Smooth muscle cell (in vitro differentiated cells): ENCODE measurements at regions not wholly inside any gene's neighbourhood (a gene's known extent, or its start where the extent isn't known, plus 50 kb on each side); places are given as distances from the start of the nearest gene placed in this dataset.

Experiments used
- DNase-seq: peaks from one replicate; lab custom pipeline; 2025; ENCODE audit not compliant: unreplicated experiment; lab: John Stamatoyannopoulos, UW
- H2AFZ ChIP-seq: fragments of 200-600 bp; sonication (generic); 2 replicates; pipeline ENCODE4 v1.6.0; 2016; ENCODE audit warnings: antibody characterized with exemption, low read depth, mild to moderate bottlenecking
- H3F3A ChIP-seq: fragments of 200-600 bp; sonication (generic); 2 replicates; pipeline ENCODE4 v1.6.0; 2017; ENCODE audit warnings: antibody characterized with exemption, low read depth
- H3K27ac ChIP-seq: fragments of 200-600 bp; sonication (generic); 2 replicates; pipeline ENCODE4 v1.5.1; 2016; ENCODE audit warnings: low read depth, mild to moderate bottlenecking
- H3K27me3 ChIP-seq: fragments of 200-600 bp; sonication (generic); 2 replicates; pipeline ENCODE4 v1.6.1; 2016; ENCODE audit warnings: low read depth, mild to moderate bottlenecking
- H3K36me3 ChIP-seq: fragments of 200-600 bp; sonication (generic); 2 replicates; pipeline ENCODE4 v1.5.1; 2016; ENCODE audit warnings: low read depth
- H3K4me1 ChIP-seq: fragments of 200-600 bp; sonication (generic); 2 replicates; pipeline ENCODE4 v1.5.1; 2016; ENCODE audit warnings: low read depth
- H3K4me2 ChIP-seq: fragments of 200-600 bp; sonication (generic); 2 replicates; pipeline ENCODE4 v1.6.0; 2016; ENCODE audit warnings: mild to moderate bottlenecking
- H3K4me3 ChIP-seq: fragments of 200-600 bp; sonication (generic); 2 replicates; pipeline ENCODE4 v1.5.1; 2016; ENCODE audit warnings: mild to moderate bottlenecking
- H3K79me2 ChIP-seq: fragments of 200-600 bp; sonication (generic); 2 replicates; pipeline ENCODE4 v1.6.0; 2016; ENCODE audit warnings: low read depth, mild to moderate bottlenecking
- H3K9ac ChIP-seq: fragments of 200-600 bp; sonication (generic); 2 replicates; pipeline ENCODE4 v1.6.0; 2016; ENCODE audit warnings: low read depth
- H3K9me3 ChIP-seq: fragments of 200-600 bp; sonication (generic); replicated peaks from 2 replicates; pipeline ENCODE4 v1.5.1; 2016; ENCODE audit warnings: low read depth
- H4K20me1 ChIP-seq: fragments of 200-600 bp; sonication (generic); 2 replicates; pipeline ENCODE4 v1.6.0; 2016; ENCODE audit warnings: low read depth
- CTCF ChIP-seq: fragments of 200-600 bp; sonication (generic); IDR thresholded peaks from 2 replicates; pipeline ENCODE4 v1.5.1; 2017; ENCODE audit warnings: borderline replicate concordance, mild to moderate bottlenecking, antibody characterized with exemption; ENCODE audit not compliant: insufficient read depth, poor library complexity, severe bottlenecking
- WGBS: methylation state at CpG from one replicate; pipeline ENCODE4 v1.1.7; 2016; ENCODE audit warnings: low lambda C conversion rate; 5-methylcytosine and 5-hydroxymethylcytosine counted together

- Histone ChIP-seq H3K9ac (no peak overlapping the region), H4K20me1 (no peaks in the 10 kb centered on the region), H3K9me3 (no peaks in the 10 kb centered on the region), H3K27me3 (no peaks in the 10 kb centered on the region), H3F3A (no peaks in the 10 kb centered on the region), H2AFZ (no peak overlapping the region), H3K27ac (no peak overlapping the region), H3K36me3 (no peaks in the 10 kb centered on the region), H3K4me3 (no peak overlapping the region), H3K4me2 (no peak overlapping the region), H3K79me2 (no peaks in the 10 kb centered on the region), H3K4me1 (no peaks in the 10 kb centered on the region)
- TF ChIP-seq CTCF, result no peak
- 73% methylated on average over 2 of the region's 2 CpGs for WGBS
- no peak for DNase-seq
Observed at GRCh38 chr9:31823365-31823764, 561.1 kb upstream of the ACO1 start.

DNA sequence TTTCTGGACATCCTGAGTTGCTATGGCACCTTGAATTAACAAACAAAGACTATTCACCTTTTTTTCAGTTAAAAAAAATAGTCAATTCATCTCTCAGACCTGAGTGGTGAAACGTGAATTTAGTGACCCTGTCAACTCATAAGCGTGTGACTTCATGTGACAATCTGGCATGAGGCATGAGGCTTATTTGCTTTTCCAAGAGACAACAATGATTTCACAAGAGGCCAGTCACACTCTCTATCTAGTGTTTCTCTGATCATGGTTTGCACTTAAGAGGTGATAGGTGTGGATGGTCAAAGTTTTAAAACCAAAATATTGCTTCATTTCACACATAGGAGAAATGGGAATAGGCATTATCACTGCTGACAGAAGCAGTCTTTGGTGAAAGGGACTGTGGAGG lies 559.6 kb upstream of the ACO1 start:
- Histone ChIP-seq H3K4me1 (no peaks in the 10 kb centered on the region), H3K4me2 (no peak overlapping the region), H2AFZ (no peak overlapping the region), H3K9me3 (no peaks in the 10 kb centered on the region), H3K79me2 (no peaks in the 10 kb centered on the region), H3K4me3 (no peak overlapping the region), H3K27ac (no peak overlapping the region), H3F3A (no peaks in the 10 kb centered on the region), H3K36me3 (no peaks in the 10 kb centered on the region), H3K27me3 (no peaks in the 10 kb centered on the region), H4K20me1 (no peaks in the 10 kb centered on the region), H3K9ac (no peak overlapping the region)
- TF ChIP-seq CTCF, result no peak
- DNase-seq, result no peak
- WGBS, result 88% methylated on average over 2 of the region's 2 CpGs

GRCh38 chr9:31837211-31837610 lies 547.2 kb upstream of the ACO1 start:
- H3K9me3 ChIP-seq, result no peaks in the 10 kb centered on the region
- no peaks in the 10 kb centered on the region for H4K20me1 ChIP-seq
- H3K36me3 ChIP-seq, result no peaks in the 10 kb centered on the region
- no peak overlapping the region for H3K9ac ChIP-seq
- no peaks in the 10 kb centered on the region for H3K4me1 ChIP-seq
- no peak for TF ChIP-seq CTCF
- H3F3A ChIP-seq, result no peaks in the 10 kb centered on the region
- no peak overlapping the region for H3K4me3 ChIP-seq
- 91% methylated on average over 3 of the region's 3 CpGs for WGBS
- H3K27ac ChIP-seq, result no peak overlapping the region
- DNase-seq, result no peak
- no peaks in the 10 kb centered on the region for H3K79me2 ChIP-seq
- H3K27me3 ChIP-seq, result no peaks in the 10 kb centered on the region
- H3K4me2 ChIP-seq, result no peak overlapping the region
- no peak overlapping the region for H2AFZ ChIP-seq

DNA sequence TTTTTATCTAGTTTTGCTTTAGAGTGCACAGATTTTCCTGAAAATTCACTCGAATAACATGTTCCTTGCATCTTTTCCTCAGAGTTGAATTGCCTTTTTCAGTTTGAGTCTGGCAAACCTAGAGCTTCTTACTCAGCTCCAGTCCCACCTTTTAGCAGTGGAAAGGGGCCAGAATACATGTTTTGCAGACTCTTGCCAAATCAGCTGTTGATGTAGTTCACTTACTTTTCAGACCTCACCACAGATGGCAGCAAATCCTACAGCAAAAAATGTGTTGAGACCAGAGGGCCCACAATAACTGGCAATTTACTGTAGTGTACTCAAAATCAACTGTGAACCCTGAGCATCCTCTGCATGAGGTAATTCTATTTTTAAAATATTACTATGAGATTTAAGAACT lies 545.2 kb upstream of the ACO1 start:
- H4K20me1 ChIP-seq, result no peaks in the 10 kb centered on the region
- TF ChIP-seq CTCF, result no peak
- H3K4me2 ChIP-seq, result no peak overlapping the region
- WGBS, result 87% methylated on average over 1 of the region's 1 CpG
- H3K27ac ChIP-seq, result no peak overlapping the region
- no peaks in the 10 kb centered on the region for H3K79me2 ChIP-seq
- DNase-seq, result no peak
- H3F3A ChIP-seq, result no peaks in the 10 kb centered on the region
- no peak overlapping the region for H3K4me3 ChIP-seq
- H3K36me3 ChIP-seq, result no peaks in the 10 kb centered on the region
- no peaks in the 10 kb centered on the region for H3K27me3 ChIP-seq
- H3K9me3 ChIP-seq, result no peaks in the 10 kb centered on the region
- H3K9ac ChIP-seq, result no peak overlapping the region
- no peak overlapping the region for H2AFZ ChIP-seq
- no peaks in the 10 kb centered on the region for H3K4me1 ChIP-seq
